ENCODE measurements at regions not wholly inside any gene's neighbourhood (a gene's known extent, or its start where the extent isn't known, plus 50 kb on each side); places are given as distances from the start of the nearest gene placed in this dataset.
A peak's percentile ranks its signal among the peaks of the same experiment; 100 is the strongest.

- Histone ChIP-seq H3K9me3 (no peaks in the 10 kb centered on the region), H3K27me3 (no peaks in the 10 kb centered on the region), H3K4me3 (no peak overlapping the region), H3K27ac (peak overlapping the region; percentile 78 to 94), H3K4me1 (peaks cover 0 to 18% of the 10 kb centered on the region in 2 donors), H3K36me3 (no peaks in the 10 kb centered on the region)
- TF ChIP-seq, protein P1, sequence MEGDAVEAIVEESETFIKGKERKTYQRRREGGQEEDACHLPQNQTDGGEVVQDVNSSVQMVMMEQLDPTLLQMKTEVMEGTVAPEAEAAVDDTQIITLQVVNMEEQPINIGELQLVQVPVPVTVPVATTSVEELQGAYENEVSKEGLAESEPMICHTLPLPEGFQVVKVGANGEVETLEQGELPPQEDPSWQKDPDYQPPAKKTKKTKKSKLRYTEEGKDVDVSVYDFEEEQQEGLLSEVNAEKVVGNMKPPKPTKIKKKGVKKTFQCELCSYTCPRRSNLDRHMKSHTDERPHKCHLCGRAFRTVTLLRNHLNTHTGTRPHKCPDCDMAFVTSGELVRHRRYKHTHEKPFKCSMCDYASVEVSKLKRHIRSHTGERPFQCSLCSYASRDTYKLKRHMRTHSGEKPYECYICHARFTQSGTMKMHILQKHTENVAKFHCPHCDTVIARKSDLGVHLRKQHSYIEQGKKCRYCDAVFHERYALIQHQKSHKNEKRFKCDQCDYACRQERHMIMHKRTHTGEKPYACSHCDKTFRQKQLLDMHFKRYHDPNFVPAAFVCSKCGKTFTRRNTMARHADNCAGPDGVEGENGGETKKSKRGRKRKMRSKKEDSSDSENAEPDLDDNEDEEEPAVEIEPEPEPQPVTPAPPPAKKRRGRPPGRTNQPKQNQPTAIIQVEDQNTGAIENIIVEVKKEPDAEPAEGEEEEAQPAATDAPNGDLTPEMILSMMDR (IDR thresholded peaks at IDR 0.05) = no peak
- no peak for DNase-seq (ENCODE audit: low spot score)
Observed at GRCh38 chr6:154593122-154593521, 82.6 kb upstream of the CNKSR3 start.

DNA sequence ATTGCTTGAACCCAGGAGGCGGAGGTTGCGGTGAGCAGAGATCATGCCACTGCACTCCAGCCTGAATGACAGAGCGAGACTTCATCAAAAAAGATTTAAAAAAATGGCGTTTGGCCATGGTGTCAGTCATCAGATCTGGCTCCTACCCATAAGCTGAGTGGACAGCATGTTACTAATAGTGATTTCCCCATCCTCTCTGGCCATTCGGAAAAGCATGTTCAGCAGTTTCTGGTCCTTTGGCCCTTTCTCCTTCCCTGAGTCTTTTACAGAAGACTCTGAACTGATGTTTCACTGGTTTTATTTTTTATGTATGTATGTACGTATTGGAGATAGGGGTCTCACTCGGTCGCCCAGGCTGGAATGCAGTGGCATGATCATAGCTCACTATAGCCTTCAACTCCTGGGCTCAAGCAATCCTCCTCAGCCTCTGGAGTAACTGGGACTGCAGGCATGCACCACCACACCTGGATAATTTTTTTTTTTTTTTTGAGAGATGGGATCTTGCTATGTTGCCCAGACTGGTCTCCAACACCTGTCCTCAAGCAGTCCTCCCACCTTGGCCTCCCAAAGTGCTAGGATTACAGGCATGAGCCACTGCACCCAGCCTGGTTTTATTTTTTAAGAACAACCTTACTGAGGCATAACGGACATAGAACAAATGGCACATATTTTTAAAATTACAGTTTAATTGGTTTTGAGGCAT, 84.2 kb upstream of the CNKSR3 start:
- Histone ChIP-seq H3K27ac (peak overlapping the region; percentile 78 to 94), H3K4me1 (peaks cover 0 to 18% of the 10 kb centered on the region in 2 donors), H3K27me3 (no peaks in the 10 kb centered on the region), H3K36me3 (no peaks in the 10 kb centered on the region), H3K9me3 (no peaks in the 10 kb centered on the region), H3K4me3 (no peak overlapping the region)
- TF ChIP-seq, protein P1 (IDR thresholded peaks at IDR 0.05) = no peak
- DNase-seq (ENCODE audit: low spot score) = no peak

GRCh38 chr6:154595538-154595937, 85.1 kb upstream of the CNKSR3 start:
- Histone ChIP-seq H3K4me1 (peaks cover 0 to 18% of the 10 kb centered on the region in 2 donors), H3K9me3 (no peaks in the 10 kb centered on the region), H3K36me3 (no peaks in the 10 kb centered on the region), H3K27ac (peak overlapping the region in 1 of 2 donors; percentile 67), H3K27me3 (no peaks in the 10 kb centered on the region), H3K4me3 (no peak overlapping the region)
- TF ChIP-seq, protein P1 (IDR thresholded peaks at IDR 0.05) = no peak
- DNase-seq (ENCODE audit: low spot score) = no peak

DNA sequence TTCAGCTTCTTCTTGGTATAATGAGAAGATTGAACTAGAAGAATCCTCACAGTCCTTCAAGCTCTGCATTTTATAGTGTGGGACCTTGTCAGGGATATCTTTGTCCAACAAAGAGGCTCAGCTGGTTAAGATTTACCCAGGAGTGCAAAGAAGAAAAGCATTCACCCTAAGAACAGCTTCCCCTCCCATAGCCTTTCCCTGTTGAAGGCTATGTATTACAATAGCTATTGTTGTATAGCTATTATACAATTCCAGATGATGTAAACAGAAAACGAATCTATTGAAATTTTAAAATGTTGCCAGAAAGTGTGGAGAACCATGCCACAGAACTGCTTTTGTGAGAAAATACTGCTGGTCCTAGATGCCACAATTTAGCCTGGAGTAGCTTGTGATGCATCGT, 85.5 kb upstream of the CNKSR3 start:
- Histone ChIP-seq H3K9me3 (no peaks in the 10 kb centered on the region), H3K27ac (peak overlapping the region; percentile 67 to 83), H3K36me3 (no peaks in the 10 kb centered on the region), H3K4me1 (peaks cover 0 to 18% of the 10 kb centered on the region in 2 donors), H3K27me3 (no peaks in the 10 kb centered on the region), H3K4me3 (no peak overlapping the region)
- DNase-seq (ENCODE audit: low spot score) = no peak
- TF ChIP-seq, protein P1 (IDR thresholded peaks at IDR 0.05) = no peak

DNA sequence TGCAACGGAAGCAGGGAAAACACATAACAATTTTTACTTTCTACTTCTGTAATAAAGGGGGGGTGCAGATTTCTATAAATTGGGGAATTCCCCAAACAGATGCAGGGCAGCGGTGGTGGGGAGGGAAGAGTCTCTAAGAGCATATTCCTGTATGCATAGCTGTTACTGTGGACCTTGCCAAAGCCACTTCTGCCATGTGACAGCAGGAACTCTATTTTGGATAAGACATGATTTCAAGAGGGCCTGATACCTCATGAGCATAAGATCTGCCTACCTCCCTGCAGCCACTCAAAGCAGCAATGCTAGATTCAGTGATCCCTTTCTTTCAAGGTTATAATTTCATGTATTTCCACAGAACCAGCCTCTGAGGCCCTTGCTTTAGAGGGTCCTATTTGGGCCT, 86.2 kb upstream of the CNKSR3 start:
- TF ChIP-seq, protein P1 (IDR thresholded peaks at IDR 0.05) = no peak
- peaks cover 0 to 18% of the 10 kb centered on the region in 2 donors for H3K4me1 ChIP-seq
- H3K36me3 ChIP-seq = no peaks in the 10 kb centered on the region
- no peak for DNase-seq (ENCODE audit: low spot score)
- H3K9me3 ChIP-seq = no peaks in the 10 kb centered on the region
- H3K27me3 ChIP-seq = no peaks in the 10 kb centered on the region
- H3K4me3 ChIP-seq = no peak overlapping the region
- H3K27ac ChIP-seq = peak overlapping the region; percentile 67 to 83

DNA sequence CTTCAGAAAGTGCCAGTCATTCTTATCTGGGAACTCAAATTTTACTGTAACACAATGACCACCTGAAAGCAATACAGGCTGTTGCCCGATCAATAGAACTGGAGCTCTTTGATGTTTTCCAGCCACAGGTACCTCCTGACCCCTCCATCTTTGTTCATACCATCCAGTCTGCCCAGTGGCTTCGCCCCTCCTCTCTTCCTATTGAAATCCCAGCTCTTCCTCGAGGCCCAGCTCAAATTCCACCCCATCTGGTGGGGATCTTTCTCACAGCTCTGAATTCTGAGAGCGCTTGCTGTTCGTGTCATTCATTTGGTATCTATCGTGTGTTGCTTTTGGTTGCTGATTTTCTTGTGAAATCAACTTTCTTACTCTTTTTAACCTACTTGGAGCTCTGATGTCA, 87.9 kb upstream of the CNKSR3 start:
- Histone ChIP-seq H3K27me3 (no peaks in the 10 kb centered on the region), H3K4me3 (no peak overlapping the region), H3K9me3 (no peaks in the 10 kb centered on the region), H3K4me1 (peaks cover 0 to 12% of the 10 kb centered on the region in 2 donors), H3K27ac (no peak overlapping the region), H3K36me3 (no peaks in the 10 kb centered on the region)
- no peak for DNase-seq (ENCODE audit: low spot score)
- TF ChIP-seq, protein P1 (IDR thresholded peaks at IDR 0.05) = no peak

Data from right atrium auricular region (tissue), 2 donors.